ENCODE measurements at regions not wholly inside any gene's neighbourhood (a gene's known extent, or its start where the extent isn't known, plus 50 kb on each side); places are given as distances from the start of the nearest gene placed in this dataset.

GRCh38 chr15:38714309-38715072 is 149.9 kb upstream of the RASGRP1 start:
- Histone ChIP-seq H3K9me3 (ENCODE audit: control insufficient read depth in 2 of 2, insufficient read depth in 1 of 2, low read depth in 1 of 2, low read length in 1 of 2) (no peaks in the 10 kb centered on the region), H3K4me1 (ENCODE audit: control insufficient read depth in 3 of 3, insufficient read depth in 2 of 3, low read depth in 1 of 3, low read length in 2 of 3) (no peaks in the 10 kb centered on the region), H3K27me3 (ENCODE audit: control insufficient read depth in 3 of 3, insufficient read depth in 3 of 3, low read length in 3 of 3) (peaks cover 0 to 5% (median 0%) of the 10 kb centered on the region in 3 donors), H3K27ac (ENCODE audit: low read depth in 1 of 3, low read length in 2 of 3) (no peak overlapping the region), H3K36me3 (ENCODE audit: control insufficient read depth in 3 of 3, insufficient read depth in 2 of 3, low read depth in 1 of 3, low read length in 3 of 3) (no peaks in the 10 kb centered on the region), H3K4me3 (ENCODE audit: low read depth in 1 of 3, low read length in 3 of 3) (no peak overlapping the region)
- no peak for FAIRE-seq
- peak in 1 of 2 donors; percentile 19 for DNase-seq
- WGBS, 3 donors = 42 to 82% (median 54%) methylated on average over 4 of the region's 4 CpGs

- Histone ChIP-seq H3K4me3 (ENCODE audit: low read depth in 1 of 3, low read length in 3 of 3) (no peak overlapping the region), H3K4me1 (ENCODE audit: control insufficient read depth in 3 of 3, insufficient read depth in 2 of 3, low read depth in 1 of 3, low read length in 2 of 3) (no peaks in the 10 kb centered on the region), H3K36me3 (ENCODE audit: control insufficient read depth in 3 of 3, insufficient read depth in 2 of 3, low read depth in 1 of 3, low read length in 3 of 3) (no peaks in the 10 kb centered on the region), H3K27ac (ENCODE audit: low read depth in 1 of 3, low read length in 2 of 3) (no peak overlapping the region), H3K9me3 (ENCODE audit: control insufficient read depth in 2 of 2, insufficient read depth in 1 of 2, low read depth in 1 of 2, low read length in 1 of 2) (no peaks in the 10 kb centered on the region), H3K27me3 (ENCODE audit: control insufficient read depth in 3 of 3, insufficient read depth in 3 of 3, low read length in 3 of 3) (no peaks in the 10 kb centered on the region)
- FAIRE-seq = no peak
- 72 to 87% (median 80%) methylated on average over 4 of the region's 4 CpGs for WGBS, 3 donors
- no peak for DNase-seq
These were observed 156.4 kb upstream of the RASGRP1 start for GRCh38 chr15:38720893-38721567.

GRCh38 chr15:38721568-38721945 is 156.9 kb upstream of the RASGRP1 start:
- Histone ChIP-seq H3K27me3 (ENCODE audit: control insufficient read depth in 3 of 3, insufficient read depth in 3 of 3, low read length in 3 of 3) (no peaks in the 10 kb centered on the region), H3K27ac (ENCODE audit: low read depth in 1 of 3, low read length in 2 of 3) (no peak overlapping the region), H3K4me1 (ENCODE audit: control insufficient read depth in 3 of 3, insufficient read depth in 2 of 3, low read depth in 1 of 3, low read length in 2 of 3) (no peaks in the 10 kb centered on the region), H3K36me3 (ENCODE audit: control insufficient read depth in 3 of 3, insufficient read depth in 2 of 3, low read depth in 1 of 3, low read length in 3 of 3) (no peaks in the 10 kb centered on the region), H3K4me3 (ENCODE audit: low read depth in 1 of 3, low read length in 3 of 3) (no peak overlapping the region), H3K9me3 (ENCODE audit: control insufficient read depth in 2 of 2, insufficient read depth in 1 of 2, low read depth in 1 of 2, low read length in 1 of 2) (no peaks in the 10 kb centered on the region)
- DNase-seq (no peak), FAIRE-seq (no peak)
- 80 to 92% (median 91%) methylated on average over 3 of the region's 3 CpGs for WGBS, 3 donors

- WGBS, 3 donors = 80 to 85% (median 81%) methylated on average over 1 of the region's 1 CpG
- no peak overlapping the region for H3K4me3 ChIP-seq (ENCODE audit: low read depth in 1 of 3, low read length in 3 of 3)
- no peak for FAIRE-seq
- H3K36me3 ChIP-seq (ENCODE audit: control insufficient read depth in 3 of 3, insufficient read depth in 2 of 3, low read depth in 1 of 3, low read length in 3 of 3) = no peaks in the 10 kb centered on the region
- H3K9me3 ChIP-seq (ENCODE audit: control insufficient read depth in 2 of 2, insufficient read depth in 1 of 2, low read depth in 1 of 2, low read length in 1 of 2) = no peaks in the 10 kb centered on the region
- H3K27me3 ChIP-seq (ENCODE audit: control insufficient read depth in 3 of 3, insufficient read depth in 3 of 3, low read length in 3 of 3) = no peaks in the 10 kb centered on the region
- no peaks in the 10 kb centered on the region for H3K4me1 ChIP-seq (ENCODE audit: control insufficient read depth in 3 of 3, insufficient read depth in 2 of 3, low read depth in 1 of 3, low read length in 2 of 3)
- no peak for DNase-seq
- no peak overlapping the region for H3K27ac ChIP-seq (ENCODE audit: low read depth in 1 of 3, low read length in 2 of 3)
These were observed 157.6 kb upstream of the RASGRP1 start for GRCh38 chr15:38722236-38722635.

- Histone ChIP-seq H3K27ac (ENCODE audit: low read depth in 1 of 3, low read length in 2 of 3) (no peak overlapping the region), H3K27me3 (ENCODE audit: control insufficient read depth in 3 of 3, insufficient read depth in 3 of 3, low read length in 3 of 3) (no peaks in the 10 kb centered on the region), H3K9me3 (ENCODE audit: control insufficient read depth in 2 of 2, insufficient read depth in 1 of 2, low read depth in 1 of 2, low read length in 1 of 2) (no peaks in the 10 kb centered on the region), H3K4me1 (ENCODE audit: control insufficient read depth in 3 of 3, insufficient read depth in 2 of 3, low read depth in 1 of 3, low read length in 2 of 3) (no peaks in the 10 kb centered on the region), H3K4me3 (ENCODE audit: low read depth in 1 of 3, low read length in 3 of 3) (no peak overlapping the region), H3K36me3 (ENCODE audit: control insufficient read depth in 3 of 3, insufficient read depth in 2 of 3, low read depth in 1 of 3, low read length in 3 of 3) (no peaks in the 10 kb centered on the region)
- DNase-seq = no peak
- 89 to 94% (median 92%) methylated on average over 5 of the region's 5 CpGs for WGBS, 3 donors
- FAIRE-seq = no peak
These were observed 160.2 kb upstream of the RASGRP1 start for GRCh38 chr15:38724827-38725226.

GRCh38 chr15:38726187-38726586 is 161.6 kb upstream of the RASGRP1 start:
- Histone ChIP-seq H3K27ac (ENCODE audit: low read depth in 1 of 3, low read length in 2 of 3) (no peak overlapping the region), H3K36me3 (ENCODE audit: control insufficient read depth in 3 of 3, insufficient read depth in 2 of 3, low read depth in 1 of 3, low read length in 3 of 3) (no peaks in the 10 kb centered on the region), H3K9me3 (ENCODE audit: control insufficient read depth in 2 of 2, insufficient read depth in 1 of 2, low read depth in 1 of 2, low read length in 1 of 2) (no peaks in the 10 kb centered on the region), H3K27me3 (ENCODE audit: control insufficient read depth in 3 of 3, insufficient read depth in 3 of 3, low read length in 3 of 3) (no peaks in the 10 kb centered on the region), H3K4me1 (ENCODE audit: control insufficient read depth in 3 of 3, insufficient read depth in 2 of 3, low read depth in 1 of 3, low read length in 2 of 3) (no peaks in the 10 kb centered on the region), H3K4me3 (ENCODE audit: low read depth in 1 of 3, low read length in 3 of 3) (no peak overlapping the region)
- 75 to 85% (median 79%) methylated on average over 1 of the region's 1 CpG for WGBS, 3 donors
- DNase-seq = no peak
- no peak for FAIRE-seq

- FAIRE-seq = no peak
- H3K4me1 ChIP-seq (ENCODE audit: control insufficient read depth in 3 of 3, insufficient read depth in 2 of 3, low read depth in 1 of 3, low read length in 2 of 3) = no peaks in the 10 kb centered on the region
These were observed 168.7 kb upstream of the RASGRP1 start for GRCh38 chr15:38733331-38733730.

GRCh38 chr15:38740206-38740605 is 175.6 kb upstream of the RASGRP1 start:
- H3K9me3 ChIP-seq (ENCODE audit: control insufficient read depth in 2 of 2, insufficient read depth in 1 of 2, low read depth in 1 of 2, low read length in 1 of 2) = no peaks in the 10 kb centered on the region
- H3K27me3 ChIP-seq (ENCODE audit: control insufficient read depth in 3 of 3, insufficient read depth in 3 of 3, low read length in 3 of 3) = no peaks in the 10 kb centered on the region
- no peaks in the 10 kb centered on the region for H3K36me3 ChIP-seq (ENCODE audit: control insufficient read depth in 3 of 3, insufficient read depth in 2 of 3, low read depth in 1 of 3, low read length in 3 of 3)
- FAIRE-seq = no peak
- no peaks in the 10 kb centered on the region for H3K4me1 ChIP-seq (ENCODE audit: control insufficient read depth in 3 of 3, insufficient read depth in 2 of 3, low read depth in 1 of 3, low read length in 2 of 3)
- DNase-seq = no peak
- 80 to 84% (median 81%) methylated on average over 5 of the region's 5 CpGs for WGBS, 3 donors
- H3K27ac ChIP-seq (ENCODE audit: low read depth in 1 of 3, low read length in 2 of 3) = no peak overlapping the region
- H3K4me3 ChIP-seq (ENCODE audit: low read depth in 1 of 3, low read length in 3 of 3) = no peak overlapping the region

More at GRCh38 chr15:38733331-38733730, 168.7 kb upstream of the RASGRP1 start:
- no peak overlapping the region for H3K27ac ChIP-seq (ENCODE audit: low read depth in 1 of 3, low read length in 2 of 3)
- no peak overlapping the region for H3K4me3 ChIP-seq (ENCODE audit: low read depth in 1 of 3, low read length in 3 of 3)
- no peak for DNase-seq
- H3K9me3 ChIP-seq (ENCODE audit: control insufficient read depth in 2 of 2, insufficient read depth in 1 of 2, low read depth in 1 of 2, low read length in 1 of 2) = no peaks in the 10 kb centered on the region
- H3K36me3 ChIP-seq (ENCODE audit: control insufficient read depth in 3 of 3, insufficient read depth in 2 of 3, low read depth in 1 of 3, low read length in 3 of 3) = no peaks in the 10 kb centered on the region
- no peaks in the 10 kb centered on the region for H3K27me3 ChIP-seq (ENCODE audit: control insufficient read depth in 3 of 3, insufficient read depth in 3 of 3, low read length in 3 of 3)

Measured in small intestine (tissue), 7 donors.